ENCODE measurements at regions not wholly inside any gene's neighbourhood (a gene's known extent, or its start where the extent isn't known, plus 50 kb on each side); places are given as distances from the start of the nearest gene placed in this dataset.

DNA sequence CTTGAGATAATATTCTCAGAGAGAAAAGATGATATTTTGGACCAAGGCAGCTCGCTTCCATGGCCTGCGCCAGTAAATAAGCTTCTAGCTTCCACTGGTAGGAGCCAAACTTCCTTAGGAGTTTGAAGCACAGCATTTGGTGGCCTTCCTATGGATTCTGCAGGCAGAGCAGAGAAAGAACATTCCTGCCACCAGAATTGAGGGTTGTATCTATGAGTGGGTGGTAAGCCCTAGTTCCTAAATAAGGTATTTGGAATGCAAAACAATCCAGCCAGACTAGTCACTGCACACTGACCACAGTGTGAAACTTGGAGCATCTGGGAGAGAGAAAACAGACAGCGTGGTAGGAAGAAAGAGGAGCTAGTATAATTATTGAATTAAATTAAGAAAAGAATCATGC, 54.1 kb upstream of the BCAR3 start:
- no peak overlapping the region for H3K27ac ChIP-seq
- no peaks in the 10 kb centered on the region for H3K36me3 ChIP-seq
- no peaks in the 10 kb centered on the region for H3K27me3 ChIP-seq
- intact Hi-C loops (cut with DNase I; ENCODE audit: low total_unique reads), result no loop called here
- no peak for TF ChIP-seq CTCF (IDR thresholded peaks at IDR 0.05)
- H3K9me3 ChIP-seq, result no peaks in the 10 kb centered on the region
- no peaks in the 10 kb centered on the region for H3K4me1 ChIP-seq
- no peak overlapping the region for H3K4me3 ChIP-seq
- DNase-seq, result no peak

- Histone ChIP-seq H3K36me3 (no peaks in the 10 kb centered on the region), H3K9me3 (no peaks in the 10 kb centered on the region), H3K27me3 (no peaks in the 10 kb centered on the region), H3K4me3 (no peak overlapping the region), H3K4me1 (no peaks in the 10 kb centered on the region), H3K27ac (no peak overlapping the region)
- no peak for DNase-seq
- peak in 1 of 2 experiments; percentile 6 for TF ChIP-seq CTCF (IDR thresholded peaks at IDR 0.05)
- intact Hi-C loops (cut with DNase I; ENCODE audit: low total_unique reads), result no loop called here
Observed at GRCh38 chr1:93734999-93735398, 53.4 kb upstream of the BCAR3 start.

DNA sequence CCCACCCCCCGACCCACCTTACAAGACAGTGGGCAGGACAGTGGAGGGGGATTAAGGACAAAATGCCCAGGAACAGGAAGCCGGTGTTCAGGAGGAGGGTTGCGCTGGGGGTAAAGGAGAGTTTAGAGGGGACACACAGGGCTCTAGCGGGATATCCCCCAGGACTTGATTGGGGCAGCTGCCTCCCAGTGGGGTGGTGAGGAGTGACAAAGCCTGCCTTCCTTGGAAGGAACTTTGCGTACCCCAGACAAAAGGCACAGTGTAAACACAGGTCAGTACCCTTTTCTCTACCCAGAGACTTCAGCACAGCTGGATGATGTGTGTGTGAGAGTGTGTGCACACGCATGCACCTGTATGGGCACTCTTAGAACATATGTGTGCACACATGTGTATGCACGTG, 51.7 kb upstream of the BCAR3 start:
- H3K36me3 ChIP-seq, result no peaks in the 10 kb centered on the region
- no peaks in the 10 kb centered on the region for H3K9me3 ChIP-seq
- H3K27me3 ChIP-seq, result no peaks in the 10 kb centered on the region
- intact Hi-C loops (cut with DNase I; ENCODE audit: low total_unique reads), result no loop called here
- H3K4me1 ChIP-seq, result peaks cover 0 to 5% (median 3%) of the 10 kb centered on the region in 4 donors
- no peak overlapping the region for H3K27ac ChIP-seq
- DNase-seq, result no peak
- H3K4me3 ChIP-seq, result no peak overlapping the region
- no peak for TF ChIP-seq CTCF (IDR thresholded peaks at IDR 0.05)

GRCh38 chr1:93732514-93732913, 50.9 kb upstream of the BCAR3 start:
- Histone ChIP-seq H3K4me1 (peaks cover 0 to 9% (median 6%) of the 10 kb centered on the region in 4 donors), H3K27me3 (no peaks in the 10 kb centered on the region), H3K27ac (no peak overlapping the region), H3K9me3 (no peaks in the 10 kb centered on the region), H3K4me3 (no peak overlapping the region), H3K36me3 (no peaks in the 10 kb centered on the region)
- DNase-seq, result no peak
- no peak for TF ChIP-seq CTCF (IDR thresholded peaks at IDR 0.05)
- intact Hi-C loops (cut with DNase I; ENCODE audit: low total_unique reads), result no loop called here
